ENCODE measurements at regions not wholly inside any gene's neighbourhood (a gene's known extent, or its start where the extent isn't known, plus 50 kb on each side); places are given as distances from the start of the nearest gene placed in this dataset.

- no peak overlapping the region for H2AFZ ChIP-seq (ENCODE audit: low read length)
- no peak overlapping the region for H2BK20ac ChIP-seq (ENCODE audit: low read depth, low read length, poor library complexity, severe bottlenecking)
- no peak overlapping the region for H4K8ac ChIP-seq (replicated peaks; ENCODE audit: insufficient read length, low read depth, low read length)
- H3K23me2 ChIP-seq (ENCODE audit: insufficient read length, low read depth, low read length, poor library complexity, severe bottlenecking) = no peaks in the 10 kb centered on the region
- no peak overlapping the region for H3K23ac ChIP-seq (ENCODE audit: insufficient read length, low read depth, low read length)
- no peaks in the 10 kb centered on the region for H3K9me3 Mint-ChIP-seq
- no peak overlapping the region for H3K27ac ChIP-seq (ENCODE audit: insufficient read length, low read depth, low read length)
- no peak overlapping the region for H4K91ac ChIP-seq (ENCODE audit: insufficient read length, low read depth, low read length)
- no peak overlapping the region for H3K27ac Mint-ChIP-seq
- H3K4me3 Mint-ChIP-seq = no peak overlapping the region
- DNase-seq = no peak
- no peak overlapping the region; the same call in 1 of the 2 replicates for H2BK15ac ChIP-seq (ENCODE audit: low read depth, low read length)
- no peaks in the 10 kb centered on the region for H3K79me2 ChIP-seq (ENCODE audit: insufficient read depth, low read length)
- no peaks in the 10 kb centered on the region for H3K27me3 Mint-ChIP-seq (ENCODE audit: low read depth)
- H3K4me1 ChIP-seq (ENCODE audit: insufficient read depth, low read length) = no peaks in the 10 kb centered on the region
- H3K14ac ChIP-seq (ENCODE audit: insufficient read depth, low read length) = no peak overlapping the region
- no peak overlapping the region for H2BK120ac ChIP-seq (ENCODE audit: low read depth, low read length, poor library complexity, severe bottlenecking)
- H3K9me3 ChIP-seq (ENCODE audit: control insufficient read depth, low read depth, low read length) = no peaks in the 10 kb centered on the region
- no peak overlapping the region for H3K4me2 ChIP-seq (ENCODE audit: insufficient read depth, insufficient read length, low read length)
- H2BK12ac ChIP-seq (ENCODE audit: insufficient read length, low read depth, low read length) = no peak overlapping the region
- H3K9ac ChIP-seq (ENCODE audit: extremely low read depth, insufficient read length, low read length) = no peak overlapping the region
- no peak overlapping the region for H3K4ac ChIP-seq (ENCODE audit: low read depth, low read length)
- no peaks in the 10 kb centered on the region for H3K27me3 ChIP-seq (ENCODE audit: insufficient read depth, low read length)
- TF ChIP-seq, protein P1, sequence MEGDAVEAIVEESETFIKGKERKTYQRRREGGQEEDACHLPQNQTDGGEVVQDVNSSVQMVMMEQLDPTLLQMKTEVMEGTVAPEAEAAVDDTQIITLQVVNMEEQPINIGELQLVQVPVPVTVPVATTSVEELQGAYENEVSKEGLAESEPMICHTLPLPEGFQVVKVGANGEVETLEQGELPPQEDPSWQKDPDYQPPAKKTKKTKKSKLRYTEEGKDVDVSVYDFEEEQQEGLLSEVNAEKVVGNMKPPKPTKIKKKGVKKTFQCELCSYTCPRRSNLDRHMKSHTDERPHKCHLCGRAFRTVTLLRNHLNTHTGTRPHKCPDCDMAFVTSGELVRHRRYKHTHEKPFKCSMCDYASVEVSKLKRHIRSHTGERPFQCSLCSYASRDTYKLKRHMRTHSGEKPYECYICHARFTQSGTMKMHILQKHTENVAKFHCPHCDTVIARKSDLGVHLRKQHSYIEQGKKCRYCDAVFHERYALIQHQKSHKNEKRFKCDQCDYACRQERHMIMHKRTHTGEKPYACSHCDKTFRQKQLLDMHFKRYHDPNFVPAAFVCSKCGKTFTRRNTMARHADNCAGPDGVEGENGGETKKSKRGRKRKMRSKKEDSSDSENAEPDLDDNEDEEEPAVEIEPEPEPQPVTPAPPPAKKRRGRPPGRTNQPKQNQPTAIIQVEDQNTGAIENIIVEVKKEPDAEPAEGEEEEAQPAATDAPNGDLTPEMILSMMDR (conservative IDR thresholded peaks at IDR 0.05) = no peak
- H3T11ph ChIP-seq (ENCODE audit: low read length) = no peak overlapping the region
- H2BK5ac ChIP-seq (ENCODE audit: insufficient read length, low read length) = no peak overlapping the region
- H2AK5ac ChIP-seq (ENCODE audit: insufficient read length, low read length) = no peak overlapping the region
- no peaks in the 10 kb centered on the region for H4K20me1 ChIP-seq (ENCODE audit: control insufficient read depth, insufficient read depth, insufficient read length)
- WGBS (ENCODE audit: extremely low coverage, insufficient read length, low lambda C conversion rate) = no CpG with 5 or more reads among the region's 2 CpGs
- peaks cover 0 to 2% of the 10 kb centered on the region in 2 experiments; a peak in 1 of 4 replicates for H3K4me1 Mint-ChIP-seq
- H3K36me3 Mint-ChIP-seq (ENCODE audit: insufficient read depth in 1 of 3, low read depth in 3 of 3) = no peaks in the 10 kb centered on the region
- no peak overlapping the region for H3K18ac ChIP-seq (ENCODE audit: insufficient read length, low read depth, low read length)
- no peaks in the 10 kb centered on the region for H3K79me1 ChIP-seq (ENCODE audit: insufficient read depth, low read depth, low read length, poor library complexity, severe bottlenecking)
- H3K56ac ChIP-seq (ENCODE audit: insufficient read length, low read depth, low read length) = no peak overlapping the region
- H4K5ac ChIP-seq (ENCODE audit: insufficient read length, low read depth, low read length) = no peak overlapping the region
Measured at GRCh38 chr7:116438267-116438666, 61.3 kb upstream of the CAV2 start.

Data from H9 (cell line).